ENCODE measurements at regions not wholly inside any gene's neighbourhood (a gene's known extent, or its start where the extent isn't known, plus 50 kb on each side); places are given as distances from the start of the nearest gene placed in this dataset.

- peaks cover 16% of the 10 kb centered on the region for H3K36me3 Mint-ChIP-seq (ENCODE audit: low read depth)
- ATAC-seq (no peak), DNase-seq (no peak)
- H3K4me1 Mint-ChIP-seq (ENCODE audit: low read depth) = peaks cover 2% of the 10 kb centered on the region
- CTCF ChIA-PET = interaction anchor here (0.9 to 2.5 kb wide), 4 partner anchors 9 to 191 kb away, joined by 3 to 8 read pairs (median 6); no protein-coding TSS in a partner anchor
- no peak overlapping the region for H3K4me3 Mint-ChIP-seq
- no peaks in the 10 kb centered on the region for H3K9me3 Mint-ChIP-seq
- H3K27ac Mint-ChIP-seq = no peak overlapping the region
- no peak for TF ChIP-seq CTCF (IDR thresholded peaks at IDR 0.05)
- intact Hi-C loops (cut with micrococcal nuclease) = no loop called here
- POLR2A ChIA-PET = no interaction called here
- no peaks in the 10 kb centered on the region for H3K27me3 Mint-ChIP-seq
Observed at GRCh38 chr10:28201410-28202400, 101.2 kb downstream of the MPP7 start.

- intact Hi-C loops (cut with micrococcal nuclease) = no loop called here
Observed at GRCh38 chr10:28200775-28201174, 102.1 kb downstream of the MPP7 start.

GRCh38 chr10:28199941-28200340 is 102.9 kb downstream of the MPP7 start:
- intact Hi-C loops (cut with micrococcal nuclease) = no loop called here
- Mint-ChIP-seq H3K36me3 (ENCODE audit: low read depth) (peaks cover 18% of the 10 kb centered on the region), H3K4me3 (no peak overlapping the region), H3K4me1 (ENCODE audit: low read depth) (peaks cover 2% of the 10 kb centered on the region), H3K9me3 (no peaks in the 10 kb centered on the region), H3K27me3 (no peaks in the 10 kb centered on the region), H3K27ac (no peak overlapping the region)
- DNase-seq (no peak), ATAC-seq (no peak)
- ChIA-PET POLR2A (no interaction called here), CTCF (interaction anchor here (0.9 to 1.9 kb wide), 4 partner anchors 21 to 458 kb away, joined by 3 to 8 read pairs (median 5); no protein-coding TSS in a partner anchor)
- TF ChIP-seq CTCF (IDR thresholded peaks at IDR 0.05) = no peak

More at GRCh38 chr10:28200775-28201174, 102.1 kb downstream of the MPP7 start:
- Mint-ChIP-seq H3K27ac (no peak overlapping the region), H3K9me3 (no peaks in the 10 kb centered on the region), H3K4me3 (no peak overlapping the region), H3K36me3 (ENCODE audit: low read depth) (peaks cover 18% of the 10 kb centered on the region), H3K4me1 (ENCODE audit: low read depth) (peaks cover 2% of the 10 kb centered on the region), H3K27me3 (no peaks in the 10 kb centered on the region)
- ATAC-seq (no peak), DNase-seq (no peak)
- no peak for TF ChIP-seq CTCF (IDR thresholded peaks at IDR 0.05)
- ChIA-PET CTCF (interaction anchor here (0.9 to 2.5 kb wide), 4 partner anchors 8 to 459 kb away, joined by 3 to 8 read pairs (median 6); no protein-coding TSS in a partner anchor), POLR2A (no interaction called here)

GRCh38 chr10:28190196-28190595 is 112.7 kb downstream of the MPP7 start:
- POLR2A ChIA-PET = no interaction called here
- H3K4me3 Mint-ChIP-seq = no peak overlapping the region
- CTCF ChIA-PET = no interaction called here
- H3K36me3 Mint-ChIP-seq (ENCODE audit: low read depth) = peaks cover 10% of the 10 kb centered on the region
- no peak for ATAC-seq
- no peak for DNase-seq
- H3K27me3 Mint-ChIP-seq = no peaks in the 10 kb centered on the region
- H3K9me3 Mint-ChIP-seq = no peaks in the 10 kb centered on the region
- intact Hi-C loops (cut with micrococcal nuclease) = no loop called here
- H3K4me1 Mint-ChIP-seq (ENCODE audit: low read depth) = peaks cover 26% of the 10 kb centered on the region
- H3K27ac Mint-ChIP-seq = no peak overlapping the region
- no peak for TF ChIP-seq CTCF (IDR thresholded peaks at IDR 0.05)

GRCh38 chr10:28188526-28188925 is 114.3 kb downstream of the MPP7 start:
- peaks cover 6% of the 10 kb centered on the region for H3K36me3 Mint-ChIP-seq (ENCODE audit: low read depth)
- H3K27ac Mint-ChIP-seq = no peak overlapping the region
- POLR2A ChIA-PET = no interaction called here
- ATAC-seq = no peak
- H3K9me3 Mint-ChIP-seq = no peaks in the 10 kb centered on the region
- CTCF ChIA-PET = interaction anchor here (1.0 to 1.2 kb wide), 2 partner anchors 9 to 527 kb away, joined by 3 to 4 read pairs; no protein-coding TSS in a partner anchor
- TF ChIP-seq CTCF (IDR thresholded peaks at IDR 0.05) = no peak
- no peaks in the 10 kb centered on the region for H3K27me3 Mint-ChIP-seq
- intact Hi-C loops (cut with micrococcal nuclease) = no loop called here
- no peak for DNase-seq
- peaks cover 26% of the 10 kb centered on the region for H3K4me1 Mint-ChIP-seq (ENCODE audit: low read depth)
- H3K4me3 Mint-ChIP-seq = no peak overlapping the region

Data from activated CD8-positive, alpha-beta T cell treated with anti-CD3 and anti-CD28 coated beads for 36 hours (primary cell).